ENCODE measurements at regions not wholly inside any gene's neighbourhood (a gene's known extent, or its start where the extent isn't known, plus 50 kb on each side); places are given as distances from the start of the nearest gene placed in this dataset.

GRCh38 chr13:91187522-91187921, 160.0 kb upstream of the MIR17HG start:
- no peaks in the 10 kb centered on the region for H3K4me1 ChIP-seq
- TF ChIP-seq JUNB (IDR thresholded peaks at IDR 0.05) (no peak), KDM1A (IDR thresholded peaks at IDR 0.05; ENCODE audit: low read depth) (no peak), TP53 (CRISPR knock-in tag; IDR thresholded peaks at IDR 0.05) (no peak), NPAS2 (CRISPR knock-in tag; IDR thresholded peaks at IDR 0.05; ENCODE audit: borderline replicate concordance) (no peak)
- TF ChIP-seq, protein P1, sequence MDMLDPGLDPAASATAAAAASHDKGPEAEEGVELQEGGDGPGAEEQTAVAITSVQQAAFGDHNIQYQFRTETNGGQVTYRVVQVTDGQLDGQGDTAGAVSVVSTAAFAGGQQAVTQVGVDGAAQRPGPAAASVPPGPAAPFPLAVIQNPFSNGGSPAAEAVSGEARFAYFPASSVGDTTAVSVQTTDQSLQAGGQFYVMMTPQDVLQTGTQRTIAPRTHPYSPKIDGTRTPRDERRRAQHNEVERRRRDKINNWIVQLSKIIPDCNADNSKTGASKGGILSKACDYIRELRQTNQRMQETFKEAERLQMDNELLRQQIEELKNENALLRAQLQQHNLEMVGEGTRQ (IDR thresholded peaks at IDR 0.05), result no peak
- no peaks in the 10 kb centered on the region for H3K9me3 ChIP-seq
- FAIRE-seq, result no peak
- H3K4me3 ChIP-seq, result no peak overlapping the region
- CTCF ChIA-PET, result no interaction called here
- no peak for ATAC-seq
- no peak overlapping the region for H3K4me2 ChIP-seq
- POLR2A ChIA-PET, result no interaction called here
- no peak overlapping the region for H3K27ac ChIP-seq
- no peak for DNase-seq (ENCODE audit: low read depth in 1 of 2, low spot score in 1 of 2)

GRCh38 chr13:91189506-91189905, 158.0 kb upstream of the MIR17HG start:
- CTCF ChIA-PET, result no interaction called here
- WGBS (ENCODE audit: missing lambda C conversion rate), result 29% methylated on average over 3 of the region's 3 CpGs
- POLR2A ChIA-PET, result no interaction called here
- FAIRE-seq, result no peak
- no peaks in the 10 kb centered on the region for H3K9me3 ChIP-seq
- no peak for ATAC-seq
- no peak overlapping the region for H3K4me2 ChIP-seq
- no peak overlapping the region for H3K27ac ChIP-seq
- DNase-seq (ENCODE audit: low read depth in 1 of 2, low spot score in 1 of 2), result no peak
- no peak overlapping the region for H3K4me3 ChIP-seq
- TF ChIP-seq REST (IDR thresholded peaks at IDR 0.05) (no peak), EHF (CRISPR knock-in tag; IDR thresholded peaks at IDR 0.05) (no peak), HEYL (CRISPR knock-in tag; IDR thresholded peaks at IDR 0.05) (no peak), RFX5 (IDR thresholded peaks at IDR 0.05) (no peak), TP53 (CRISPR knock-in tag; IDR thresholded peaks at IDR 0.05) (no peak), HOXB13 (CRISPR knock-in tag; IDR thresholded peaks at IDR 0.05; ENCODE audit: low read depth) (no peak), HOXB5 (CRISPR knock-in tag; IDR thresholded peaks at IDR 0.05) (no peak), KDM5A (IDR thresholded peaks at IDR 0.05) (no peak), RAD21 (conservative IDR thresholded peaks at IDR 0.05 in 1 of 2, IDR thresholded peaks at IDR 0.05 in 1 of 2) (no peak), POLR2A (IDR thresholded peaks at IDR 0.05; ENCODE audit: low read length) (no peak), HDAC2 (IDR thresholded peaks at IDR 0.05) (no peak), ZFP36 (IDR thresholded peaks at IDR 0.05; ENCODE audit: borderline replicate concordance, partially characterized antibody) (no peak)
- TF ChIP-seq, protein P2, sequence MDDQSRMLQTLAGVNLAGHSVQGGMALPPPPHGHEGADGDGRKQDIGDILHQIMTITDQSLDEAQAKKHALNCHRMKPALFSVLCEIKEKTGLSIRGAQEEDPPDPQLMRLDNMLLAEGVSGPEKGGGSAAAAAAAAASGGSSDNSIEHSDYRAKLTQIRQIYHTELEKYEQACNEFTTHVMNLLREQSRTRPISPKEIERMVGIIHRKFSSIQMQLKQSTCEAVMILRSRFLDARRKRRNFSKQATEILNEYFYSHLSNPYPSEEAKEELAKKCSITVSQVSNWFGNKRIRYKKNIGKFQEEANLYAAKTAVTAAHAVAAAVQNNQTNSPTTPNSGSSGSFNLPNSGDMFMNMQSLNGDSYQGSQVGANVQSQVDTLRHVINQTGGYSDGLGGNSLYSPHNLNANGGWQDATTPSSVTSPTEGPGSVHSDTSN (IDR thresholded peaks at IDR 0.05), result no peak
- TF ChIP-seq, protein P3, sequence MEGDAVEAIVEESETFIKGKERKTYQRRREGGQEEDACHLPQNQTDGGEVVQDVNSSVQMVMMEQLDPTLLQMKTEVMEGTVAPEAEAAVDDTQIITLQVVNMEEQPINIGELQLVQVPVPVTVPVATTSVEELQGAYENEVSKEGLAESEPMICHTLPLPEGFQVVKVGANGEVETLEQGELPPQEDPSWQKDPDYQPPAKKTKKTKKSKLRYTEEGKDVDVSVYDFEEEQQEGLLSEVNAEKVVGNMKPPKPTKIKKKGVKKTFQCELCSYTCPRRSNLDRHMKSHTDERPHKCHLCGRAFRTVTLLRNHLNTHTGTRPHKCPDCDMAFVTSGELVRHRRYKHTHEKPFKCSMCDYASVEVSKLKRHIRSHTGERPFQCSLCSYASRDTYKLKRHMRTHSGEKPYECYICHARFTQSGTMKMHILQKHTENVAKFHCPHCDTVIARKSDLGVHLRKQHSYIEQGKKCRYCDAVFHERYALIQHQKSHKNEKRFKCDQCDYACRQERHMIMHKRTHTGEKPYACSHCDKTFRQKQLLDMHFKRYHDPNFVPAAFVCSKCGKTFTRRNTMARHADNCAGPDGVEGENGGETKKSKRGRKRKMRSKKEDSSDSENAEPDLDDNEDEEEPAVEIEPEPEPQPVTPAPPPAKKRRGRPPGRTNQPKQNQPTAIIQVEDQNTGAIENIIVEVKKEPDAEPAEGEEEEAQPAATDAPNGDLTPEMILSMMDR (IDR thresholded peaks at IDR 0.05), result no peak
- no peaks in the 10 kb centered on the region for H3K4me1 ChIP-seq

DNA sequence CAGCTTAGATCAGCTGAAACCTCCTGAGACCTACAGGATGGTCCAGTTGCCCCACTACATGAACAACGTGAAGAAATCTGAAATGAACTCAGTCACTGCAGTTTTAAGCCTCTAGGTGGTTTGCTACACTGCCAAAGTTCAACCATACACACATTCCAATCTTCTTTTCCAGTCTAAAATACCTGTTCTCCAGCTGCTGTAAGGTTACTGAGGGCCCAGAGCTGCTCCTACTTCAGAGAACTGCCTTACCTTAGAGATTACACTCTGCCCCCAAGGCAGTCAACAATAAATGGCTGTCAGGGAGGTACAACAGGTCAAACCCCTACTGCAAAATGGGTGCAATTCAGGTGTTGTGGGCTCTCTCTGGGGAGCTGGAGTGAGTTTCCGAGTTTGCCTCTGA, 154.1 kb upstream of the MIR17HG start:
- no peak for DNase-seq (ENCODE audit: low read depth in 1 of 2, low spot score in 1 of 2)
- H3K4me2 ChIP-seq, result no peak overlapping the region
- ChIA-PET POLR2A (no interaction called here), CTCF (no interaction called here)
- WGBS (ENCODE audit: missing lambda C conversion rate), result 0% methylated on average over 1 of the region's 2 CpGs
- no peaks in the 10 kb centered on the region for H3K9me3 ChIP-seq
- H3K4me3 ChIP-seq, result no peak overlapping the region
- ATAC-seq, result no peak
- FAIRE-seq, result no peak
- no peaks in the 10 kb centered on the region for H3K4me1 ChIP-seq
- H3K27ac ChIP-seq, result no peak overlapping the region
- TF ChIP-seq, protein P4, sequence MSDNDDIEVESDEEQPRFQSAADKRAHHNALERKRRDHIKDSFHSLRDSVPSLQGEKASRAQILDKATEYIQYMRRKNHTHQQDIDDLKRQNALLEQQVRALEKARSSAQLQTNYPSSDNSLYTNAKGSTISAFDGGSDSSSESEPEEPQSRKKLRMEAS (IDR thresholded peaks at IDR 0.05), result no peak
- TF ChIP-seq, protein P5, sequence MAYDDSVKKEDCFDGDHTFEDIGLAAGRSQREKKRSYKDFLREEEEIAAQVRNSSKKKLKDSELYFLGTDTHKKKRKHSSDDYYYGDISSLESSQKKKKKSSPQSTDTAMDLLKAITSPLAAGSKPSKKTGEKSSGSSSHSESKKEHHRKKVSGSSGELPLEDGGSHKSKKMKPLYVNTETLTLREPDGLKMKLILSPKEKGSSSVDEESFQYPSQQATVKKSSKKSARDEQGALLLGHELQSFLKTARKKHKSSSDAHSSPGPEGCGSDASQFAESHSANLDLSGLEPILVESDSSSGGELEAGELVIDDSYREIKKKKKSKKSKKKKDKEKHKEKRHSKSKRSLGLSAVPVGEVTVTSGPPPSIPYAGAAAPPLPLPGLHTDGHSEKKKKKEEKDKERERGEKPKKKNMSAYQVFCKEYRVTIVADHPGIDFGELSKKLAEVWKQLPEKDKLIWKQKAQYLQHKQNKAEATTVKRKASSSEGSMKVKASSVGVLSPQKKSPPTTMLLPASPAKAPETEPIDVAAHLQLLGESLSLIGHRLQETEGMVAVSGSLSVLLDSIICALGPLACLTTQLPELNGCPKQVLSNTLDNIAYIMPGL (CRISPR knock-in tag; IDR thresholded peaks at IDR 0.05; ENCODE audit: borderline replicate concordance), result no peak
- TF ChIP-seq POLR2AphosphoS2 (conservative IDR thresholded peaks at IDR 0.05; ENCODE audit: low read length) (no peak), KDM5A (IDR thresholded peaks at IDR 0.05) (no peak), EHMT2 (IDR thresholded peaks at IDR 0.05; ENCODE audit: low read depth) (no peak), MYC (IDR thresholded peaks at IDR 0.05; ENCODE audit: borderline replicate concordance, low read length) (no peak)
